Fibroblast of skin of scalp (primary cell): ENCODE measurements at regions not wholly inside any gene's neighbourhood (a gene's known extent, or its start where the extent isn't known, plus 50 kb on each side); places are given as distances from the start of the nearest gene placed in this dataset.
A peak's percentile ranks its signal among the peaks of the same experiment; 100 is the strongest.
"Not testable (repeated sequence)": the region's sequence is repeated elsewhere in the genome, so short reads cannot be mapped to it uniquely, and the experiment has no call there.

Experiments used
- DNase-seq: peaks from one replicate; pipeline ENCODE4 v3.0.0-alpha.2; 2013

GRCh38 chr1:14265495-14265894 is 333.0 kb upstream of the KAZN start:
- no peak for DNase-seq

- no peak for DNase-seq
These were observed 330.5 kb upstream of the KAZN start for GRCh38 chr1:14267991-14268390.

- DNase-seq: no peak
These were observed 327.7 kb upstream of the KAZN start for GRCh38 chr1:14270821-14271220.

- no peak for DNase-seq
These were observed 324.7 kb upstream of the KAZN start for GRCh38 chr1:14273811-14274210.

GRCh38 chr1:14279891-14280290 is 318.6 kb upstream of the KAZN start:
- not testable (repeated sequence) for DNase-seq

GRCh38 chr1:14280909-14281308 is 317.6 kb upstream of the KAZN start:
- DNase-seq: no peak

- no peak for DNase-seq
These were observed 317.1 kb upstream of the KAZN start for GRCh38 chr1:14281412-14281811.

- DNase-seq: no peak
These were observed 315.8 kb upstream of the KAZN start for GRCh38 chr1:14282707-14283106.

GRCh38 chr1:14285238-14285637 is 313.2 kb upstream of the KAZN start:
- DNase-seq: no peak

GRCh38 chr1:14291182-14291581 is 307.3 kb upstream of the KAZN start:
- DNase-seq: not testable (repeated sequence)

- DNase-seq: no peak
These were observed 306.0 kb upstream of the KAZN start for GRCh38 chr1:14292520-14292919.

- no peak for DNase-seq
These were observed 304.5 kb upstream of the KAZN start for GRCh38 chr1:14294006-14294405.

GRCh38 chr1:14294860-14295536 is 303.5 kb upstream of the KAZN start:
- DNase-seq: no peak

- DNase-seq: peak; percentile 49
These were observed 301.7 kb upstream of the KAZN start for GRCh38 chr1:14296795-14297194.

GRCh38 chr1:14297356-14297755 is 301.1 kb upstream of the KAZN start:
- no peak for DNase-seq

- DNase-seq: no peak
These were observed 299.7 kb upstream of the KAZN start for GRCh38 chr1:14298806-14299205.

GRCh38 chr1:14300991-14301703 is 297.3 kb upstream of the KAZN start:
- no peak for DNase-seq

GRCh38 chr1:14301704-14302024 is 296.8 kb upstream of the KAZN start:
- DNase-seq: no peak

- no peak for DNase-seq
These were observed 296.5 kb upstream of the KAZN start for GRCh38 chr1:14302025-14302424.

- DNase-seq: no peak
These were observed 295.5 kb upstream of the KAZN start for GRCh38 chr1:14303011-14303410.

- DNase-seq: peak; percentile 58
These were observed 294.1 kb upstream of the KAZN start for GRCh38 chr1:14304381-14304865.

GRCh38 chr1:14308460-14308859 is 290.0 kb upstream of the KAZN start:
- no peak for DNase-seq

- DNase-seq: no peak
These were observed 288.5 kb upstream of the KAZN start for GRCh38 chr1:14309984-14310383.

- DNase-seq: no peak
These were observed 288.0 kb upstream of the KAZN start for GRCh38 chr1:14310476-14310875.
